Activated naive CD8-positive, alpha-beta T cell (primary cell): ENCODE measurements at regions not wholly inside any gene's neighbourhood (a gene's known extent, or its start where the extent isn't known, plus 50 kb on each side); places are given as distances from the start of the nearest gene placed in this dataset.
A peak's percentile ranks its signal among the peaks of the same experiment; 100 is the strongest.
"Not testable (repeated sequence)": the region's sequence is repeated elsewhere in the genome, so short reads cannot be mapped to it uniquely, and the experiment has no call there.

ENCODE experiments used
- H3K27ac Mint-ChIP-seq: one replicate; pipeline ENCODE4 v1.8.0; 2021; ENCODE audit warnings: mixed read lengths
- H3K27me3 Mint-ChIP-seq: one replicate; pipeline ENCODE4 v1.8.0; 2021; ENCODE audit warnings: mixed read lengths
- H3K36me3 Mint-ChIP-seq: one replicate; pipeline ENCODE4 v1.8.0; 2021; ENCODE audit warnings: mixed read lengths
- H3K4me1 Mint-ChIP-seq: one replicate; pipeline ENCODE4 v1.8.0; 2021; ENCODE audit warnings: low read depth, mixed read lengths
- H3K4me3 Mint-ChIP-seq: one replicate; pipeline ENCODE4 v1.8.0; 2021; ENCODE audit warnings: mild to moderate bottlenecking, mixed read lengths
- H3K9me3 Mint-ChIP-seq: one replicate; pipeline ENCODE4 v1.8.0; 2021; ENCODE audit warnings: low read depth, mixed read lengths

DNA sequence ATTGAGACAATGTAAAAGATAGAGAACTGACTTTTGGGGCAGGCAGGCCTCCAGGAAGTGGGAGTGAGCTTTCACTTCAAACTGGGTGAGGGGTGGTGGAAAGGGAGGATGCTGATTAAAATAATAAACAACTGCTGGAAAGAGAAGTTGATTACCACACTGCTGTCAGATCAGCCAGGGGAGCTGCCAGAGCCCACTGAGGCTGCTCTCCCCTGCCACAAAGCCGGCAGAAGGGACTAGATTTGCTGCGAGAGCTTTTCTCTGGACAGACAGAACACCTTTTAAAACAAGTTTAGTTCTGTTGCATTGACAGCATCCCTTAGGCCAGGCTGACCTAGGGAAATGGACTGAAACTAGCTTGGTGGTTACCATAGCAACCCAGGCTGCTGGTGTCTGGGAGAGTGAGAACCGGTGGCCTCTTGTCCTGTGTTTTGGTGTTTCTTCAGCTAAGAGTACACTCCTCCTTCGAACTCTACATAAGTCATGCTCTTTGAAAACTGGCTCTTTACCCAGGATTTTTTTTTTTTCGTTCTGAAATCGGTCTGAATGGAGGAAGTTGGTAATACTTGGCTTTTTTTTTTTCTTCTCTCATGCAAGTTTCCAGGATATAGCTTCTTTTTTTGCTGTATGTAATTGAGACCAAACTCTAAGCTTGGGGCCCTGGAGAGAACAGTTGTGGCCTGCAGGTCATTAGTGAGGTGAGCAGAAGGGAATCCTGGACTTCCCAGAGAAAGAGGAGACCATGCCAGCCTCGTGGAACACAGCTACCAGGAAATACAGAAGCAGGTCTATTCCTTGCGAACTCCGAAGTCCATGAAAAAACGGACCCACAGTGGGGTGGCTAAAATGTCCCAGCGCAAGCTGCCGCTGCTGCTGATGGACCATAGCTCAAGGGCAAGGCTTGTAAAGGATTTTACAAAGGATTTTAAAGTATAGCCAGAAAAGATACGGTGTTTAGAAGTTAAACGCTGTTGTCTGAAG, 374.4 kb downstream of the UTRN start:
- Mint-ChIP-seq H3K27ac (peak overlapping the region; percentile 85), H3K36me3 (peaks cover 2% of the 10 kb centered on the region), H3K4me3 (peak overlapping the region; percentile 52), H3K27me3 (no peaks in the 10 kb centered on the region), H3K4me1 (peaks cover 63% of the 10 kb centered on the region), H3K9me3 (no peaks in the 10 kb centered on the region)

DNA sequence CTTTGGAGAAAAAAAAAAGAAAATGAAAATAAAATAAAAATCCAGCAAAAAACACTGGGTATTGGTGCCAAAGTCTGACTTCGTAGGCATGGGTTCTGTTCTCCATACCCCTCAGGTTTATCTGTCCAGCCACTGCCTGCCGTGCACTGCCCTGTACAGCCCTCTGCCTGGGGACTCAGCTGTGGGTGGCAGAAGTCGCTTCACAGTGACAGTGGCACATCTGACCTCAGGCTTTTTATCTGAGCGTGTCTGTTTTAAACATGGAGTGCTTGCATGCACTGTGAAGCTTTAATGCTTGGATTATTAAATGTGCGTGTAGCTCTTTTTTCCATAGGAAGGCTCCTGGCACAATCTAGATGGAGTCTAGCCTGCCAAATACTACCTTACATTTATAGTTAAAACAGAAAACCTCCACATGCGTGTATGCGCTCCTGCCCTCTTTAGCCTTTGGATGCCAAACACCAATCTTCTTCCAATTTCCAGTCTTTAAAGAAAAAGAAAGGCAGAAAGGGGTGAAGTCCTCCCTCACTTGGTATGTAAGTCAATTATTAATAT, 375.5 kb downstream of the UTRN start:
- H3K4me1 Mint-ChIP-seq, result peaks cover 64% of the 10 kb centered on the region
- no peaks in the 10 kb centered on the region for H3K27me3 Mint-ChIP-seq
- H3K27ac Mint-ChIP-seq, result no peak overlapping the region

GRCh38 chr6:144661116-144661806, 376.1 kb downstream of the UTRN start:
- Mint-ChIP-seq H3K27ac (no peak overlapping the region), H3K9me3 (no peaks in the 10 kb centered on the region), H3K4me1 (peaks cover 69% of the 10 kb centered on the region), H3K27me3 (no peaks in the 10 kb centered on the region), H3K36me3 (peaks cover 4% of the 10 kb centered on the region), H3K4me3 (no peak overlapping the region)

More for the DNA sequence above, 375.5 kb downstream of the UTRN start:
- H3K4me3 Mint-ChIP-seq, result no peak overlapping the region
- H3K9me3 Mint-ChIP-seq, result no peaks in the 10 kb centered on the region
- H3K36me3 Mint-ChIP-seq, result peaks cover 2% of the 10 kb centered on the region

DNA sequence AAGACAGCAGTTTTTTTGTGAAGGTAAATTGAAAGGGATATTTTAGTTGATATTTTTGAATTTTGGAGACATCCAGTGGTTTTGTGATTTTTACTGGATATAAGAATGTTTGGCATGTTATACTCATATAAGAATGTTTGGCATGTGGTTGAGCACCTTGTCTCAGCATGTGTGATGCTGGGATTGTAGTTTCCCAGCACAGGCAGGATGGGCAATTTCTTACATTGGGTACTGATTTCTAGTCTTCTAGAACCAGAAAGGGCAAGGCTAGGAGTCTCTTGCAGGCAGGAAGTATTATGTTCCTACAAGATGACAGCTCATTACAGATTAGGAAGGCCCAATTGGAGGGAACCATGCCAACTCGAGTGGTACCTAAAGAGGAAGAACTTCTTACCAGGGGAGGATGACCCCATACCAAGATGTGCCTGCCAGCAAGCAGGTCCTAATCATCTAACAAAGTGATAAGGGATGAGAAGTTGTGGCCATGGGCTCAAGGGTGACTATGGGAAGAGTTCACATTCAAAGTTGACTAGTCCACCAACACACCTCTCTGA, 377.8 kb downstream of the UTRN start:
- peaks cover 77% of the 10 kb centered on the region for H3K4me1 Mint-ChIP-seq

DNA sequence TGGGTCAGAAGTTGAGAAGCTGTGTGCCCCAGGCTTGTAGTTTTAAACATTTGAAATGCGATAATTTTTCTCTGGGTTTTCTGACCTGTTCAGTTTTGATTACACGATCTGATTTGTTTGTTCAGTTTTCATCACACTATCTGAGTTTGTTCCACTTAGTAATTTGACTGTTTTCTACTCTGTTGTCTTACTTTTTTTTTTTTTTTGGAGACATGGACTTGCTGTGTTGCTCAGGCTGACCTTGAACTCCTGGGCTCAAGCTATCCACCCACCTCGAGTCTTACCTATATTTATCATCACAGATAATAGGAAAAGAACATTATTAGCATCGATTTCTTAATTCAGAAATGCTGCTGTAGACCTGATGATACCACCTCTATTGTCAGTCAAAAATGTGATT, 379.1 kb downstream of the UTRN start:
- Mint-ChIP-seq H3K36me3 (peaks cover 14% of the 10 kb centered on the region), H3K4me3 (no peak overlapping the region), H3K27ac (peak overlapping the region; percentile 4), H3K27me3 (no peaks in the 10 kb centered on the region), H3K4me1 (peaks cover 63% of the 10 kb centered on the region), H3K9me3 (no peaks in the 10 kb centered on the region)

More for the DNA sequence above, 377.8 kb downstream of the UTRN start:
- Mint-ChIP-seq H3K27me3 (no peaks in the 10 kb centered on the region), H3K27ac (no peak overlapping the region), H3K4me3 (no peak overlapping the region), H3K9me3 (no peaks in the 10 kb centered on the region), H3K36me3 (peaks cover 6% of the 10 kb centered on the region)

GRCh38 chr6:144664947-144665346, 379.8 kb downstream of the UTRN start:
- no peak overlapping the region for H3K27ac Mint-ChIP-seq
- peaks cover 17% of the 10 kb centered on the region for H3K36me3 Mint-ChIP-seq
- H3K4me3 Mint-ChIP-seq, result no peak overlapping the region
- H3K9me3 Mint-ChIP-seq, result no peaks in the 10 kb centered on the region
- peaks cover 57% of the 10 kb centered on the region for H3K4me1 Mint-ChIP-seq
- H3K27me3 Mint-ChIP-seq, result no peaks in the 10 kb centered on the region

DNA sequence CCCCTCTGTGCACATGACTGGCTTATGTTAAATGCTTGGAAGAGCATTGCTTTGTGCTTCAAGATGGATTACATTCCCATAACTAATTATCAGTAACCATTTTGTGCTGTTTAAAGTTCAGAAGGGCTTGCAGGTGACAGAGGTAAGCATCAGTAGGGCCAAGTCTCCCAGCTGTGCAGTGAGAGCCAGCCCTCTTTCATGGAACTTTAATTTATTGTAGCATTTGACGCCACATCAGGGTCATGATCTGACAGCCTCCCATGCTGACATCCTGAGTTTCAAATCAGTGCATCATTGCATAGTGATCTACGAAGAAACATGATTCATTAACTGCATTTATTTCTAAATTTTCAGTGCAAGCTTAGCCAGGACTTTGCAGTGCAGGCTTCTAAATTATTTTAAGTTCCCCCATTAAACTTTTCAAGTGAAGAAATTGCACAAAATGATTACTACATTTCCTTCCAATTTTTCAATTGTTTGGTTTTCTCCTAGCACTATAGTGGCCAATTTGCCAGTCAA, 380.9 kb downstream of the UTRN start:
- H3K27ac Mint-ChIP-seq, result no peak overlapping the region

GRCh38 chr6:144666781-144667180, 381.6 kb downstream of the UTRN start:
- Mint-ChIP-seq H3K4me1 (peaks cover 54% of the 10 kb centered on the region), H3K36me3 (peaks cover 30% of the 10 kb centered on the region), H3K9me3 (peaks cover 14% of the 10 kb centered on the region), H3K4me3 (no peak overlapping the region), H3K27ac (no peak overlapping the region), H3K27me3 (no peaks in the 10 kb centered on the region)

More for the DNA sequence above, 380.9 kb downstream of the UTRN start:
- Mint-ChIP-seq H3K9me3 (peaks cover 8% of the 10 kb centered on the region), H3K4me1 (peaks cover 54% of the 10 kb centered on the region), H3K4me3 (no peak overlapping the region), H3K36me3 (peaks cover 24% of the 10 kb centered on the region), H3K27me3 (no peaks in the 10 kb centered on the region)

GRCh38 chr6:144667532-144668503, 382.7 kb downstream of the UTRN start:
- peaks cover 37% of the 10 kb centered on the region for H3K36me3 Mint-ChIP-seq
- H3K9me3 Mint-ChIP-seq, result peaks cover 21% of the 10 kb centered on the region
- H3K27ac Mint-ChIP-seq, result no peak overlapping the region
- H3K4me1 Mint-ChIP-seq, result peaks cover 56% of the 10 kb centered on the region
- H3K27me3 Mint-ChIP-seq, result no peaks in the 10 kb centered on the region
- no peak overlapping the region for H3K4me3 Mint-ChIP-seq

- not testable (repeated sequence) for H3K27ac Mint-ChIP-seq, H3K4me3 Mint-ChIP-seq, H3K27me3 Mint-ChIP-seq
- Mint-ChIP-seq H3K4me1 (peaks cover 47% of the 10 kb centered on the region), H3K9me3 (peaks cover 30% of the 10 kb centered on the region), H3K36me3 (peaks cover 48% of the 10 kb centered on the region)
Measured at GRCh38 chr6:144670259-144670658, 385.1 kb downstream of the UTRN start.

DNA sequence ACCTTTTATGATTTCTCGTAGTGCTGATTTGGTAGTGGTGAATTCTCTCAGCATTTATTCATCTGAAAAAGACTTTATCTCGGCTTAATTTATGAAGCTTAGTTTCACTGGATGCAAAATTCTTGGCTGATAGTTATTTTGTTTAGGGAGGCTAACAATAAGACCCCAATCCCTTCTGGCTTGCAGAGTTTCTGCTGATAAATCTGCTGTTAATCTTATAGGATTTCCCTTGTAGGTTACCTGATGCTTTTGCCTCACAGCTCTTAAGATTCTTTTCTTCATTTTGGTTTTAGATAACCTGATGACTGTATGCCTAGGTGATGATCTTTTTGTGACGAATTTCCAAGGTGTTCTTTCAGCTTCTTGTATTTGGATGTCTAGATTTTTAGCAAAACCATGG, 388.7 kb downstream of the UTRN start:
- Mint-ChIP-seq H3K4me3 (no peak overlapping the region), H3K36me3 (peaks cover 46% of the 10 kb centered on the region), H3K9me3 (peaks cover 30% of the 10 kb centered on the region)

DNA sequence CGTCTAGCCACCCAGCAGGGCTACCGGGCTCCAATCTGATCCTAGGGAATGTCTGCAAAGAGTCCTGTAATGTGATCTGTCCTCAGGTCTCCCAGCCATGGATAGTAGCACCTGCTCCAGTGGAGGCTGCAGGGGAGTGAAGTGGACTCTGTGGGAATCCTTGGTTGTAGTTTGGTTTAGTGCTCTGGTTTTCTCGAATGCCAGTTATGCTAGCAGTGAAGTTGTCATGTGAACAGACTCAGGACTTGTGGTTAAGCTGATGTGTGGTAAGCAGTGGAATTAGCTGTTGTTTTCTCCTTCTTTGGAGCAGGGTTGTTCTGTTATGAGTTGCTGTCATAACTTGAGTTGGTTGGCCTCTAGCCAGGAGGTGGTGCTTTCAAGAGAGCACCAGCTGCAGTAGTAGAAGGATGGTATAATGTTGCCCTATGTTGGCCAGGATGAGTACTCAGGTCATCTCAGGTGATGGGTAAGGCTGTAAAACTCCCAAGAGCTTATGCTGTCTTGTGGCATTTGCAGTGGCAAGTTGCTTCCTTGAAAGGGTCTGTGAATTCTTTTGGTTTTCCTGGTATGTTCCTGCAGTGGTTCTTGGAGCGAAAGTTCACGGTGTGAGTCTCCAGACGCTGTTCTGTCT, 390.2 kb downstream of the UTRN start:
- Mint-ChIP-seq H3K27me3 (no peaks in the 10 kb centered on the region), H3K9me3 (peaks cover 29% of the 10 kb centered on the region), H3K27ac (no peak overlapping the region), H3K36me3 (peaks cover 41% of the 10 kb centered on the region), H3K4me1 (peaks cover 30% of the 10 kb centered on the region), H3K4me3 (peak overlapping the region; percentile 7)

More for the DNA sequence above, 388.7 kb downstream of the UTRN start:
- Mint-ChIP-seq H3K27ac (no peak overlapping the region), H3K27me3 (no peaks in the 10 kb centered on the region), H3K4me1 (peaks cover 28% of the 10 kb centered on the region)

DNA sequence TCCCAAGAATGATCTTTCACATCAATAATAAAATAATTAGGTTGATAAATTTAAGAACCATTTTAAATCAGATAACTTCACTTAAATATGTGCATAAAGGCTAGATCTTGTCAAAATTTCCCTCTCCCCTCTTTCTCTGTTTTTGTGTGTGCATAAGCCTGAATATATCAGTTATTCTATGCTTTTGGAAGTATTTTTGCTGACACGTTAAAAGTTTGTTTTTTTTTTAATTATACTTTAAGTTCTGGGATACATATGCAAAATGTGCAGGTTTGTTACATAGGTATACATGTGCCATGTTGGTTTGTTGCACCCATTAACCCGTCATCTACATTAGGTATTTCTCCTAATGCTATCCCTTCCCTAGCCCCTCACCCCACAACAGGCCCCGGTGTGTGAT, 391.2 kb downstream of the UTRN start:
- peaks cover 20% of the 10 kb centered on the region for H3K9me3 Mint-ChIP-seq
- peaks cover 29% of the 10 kb centered on the region for H3K4me1 Mint-ChIP-seq
- H3K27me3 Mint-ChIP-seq, H3K27ac Mint-ChIP-seq, H3K4me3 Mint-ChIP-seq: not testable (repeated sequence)
- H3K36me3 Mint-ChIP-seq, result peaks cover 41% of the 10 kb centered on the region
